ENCODE measurements at regions not wholly inside any gene's neighbourhood (a gene's known extent, or its start where the extent isn't known, plus 50 kb on each side); places are given as distances from the start of the nearest gene placed in this dataset.

DNA sequence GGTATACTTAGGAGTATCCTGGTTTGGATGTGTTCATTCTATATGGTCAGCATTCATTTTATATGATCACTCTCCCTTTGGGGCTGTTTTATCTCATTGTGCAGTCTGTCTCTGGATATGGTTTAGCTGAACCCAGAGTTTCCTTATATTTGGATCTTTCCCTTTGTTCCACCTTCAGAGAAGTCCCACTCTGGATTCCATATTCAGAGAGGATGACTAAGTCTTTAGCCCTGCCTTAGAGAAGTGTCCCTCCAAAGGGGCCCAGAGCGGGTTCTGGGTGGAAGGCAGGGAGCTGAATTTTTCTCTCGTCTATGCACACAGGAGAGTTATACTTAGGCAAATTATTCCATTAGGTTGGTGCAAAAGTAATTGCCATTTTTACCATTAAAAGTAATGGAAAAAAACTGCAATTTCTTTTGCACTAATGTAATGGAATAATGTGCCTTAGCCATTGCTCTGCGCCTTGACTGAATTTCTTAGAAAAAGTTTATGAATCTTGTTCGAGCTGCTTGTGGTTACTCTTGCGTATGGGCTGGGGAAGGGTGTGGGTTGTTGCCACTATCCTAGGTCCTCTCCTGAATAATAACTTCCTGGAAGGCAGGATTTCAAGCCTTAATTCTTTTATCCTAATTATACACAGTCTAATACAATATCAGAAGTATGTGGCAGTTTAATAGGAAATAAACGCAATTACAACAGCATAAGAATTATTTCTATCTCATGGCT is 74.2 kb upstream of the MTPN start:
- in situ Hi-C loops (cut with HindIII; ENCODE audit: low sequenced_read_pairs), result no loop called here

DNA sequence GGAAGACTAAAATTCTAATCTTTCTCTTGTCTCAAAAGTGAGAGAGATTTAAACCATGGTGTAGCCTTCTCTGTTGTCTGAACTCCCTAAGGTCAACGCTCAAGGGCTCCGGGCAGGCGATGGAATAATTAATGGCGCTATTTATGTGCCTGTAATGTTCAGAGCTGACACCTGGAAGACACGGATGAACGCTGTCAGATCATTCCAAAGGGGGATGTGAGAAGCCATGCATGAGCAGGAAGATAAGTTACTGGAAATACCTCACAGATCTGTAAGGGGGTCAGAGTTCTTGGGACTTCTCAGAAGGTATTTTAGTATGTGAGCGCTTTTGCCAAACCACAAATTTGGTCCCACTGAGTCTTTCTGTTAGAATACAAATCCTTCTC is 73.3 kb upstream of the MTPN start:
- in situ Hi-C loops (cut with HindIII; ENCODE audit: low sequenced_read_pairs), result no loop called here

DNA sequence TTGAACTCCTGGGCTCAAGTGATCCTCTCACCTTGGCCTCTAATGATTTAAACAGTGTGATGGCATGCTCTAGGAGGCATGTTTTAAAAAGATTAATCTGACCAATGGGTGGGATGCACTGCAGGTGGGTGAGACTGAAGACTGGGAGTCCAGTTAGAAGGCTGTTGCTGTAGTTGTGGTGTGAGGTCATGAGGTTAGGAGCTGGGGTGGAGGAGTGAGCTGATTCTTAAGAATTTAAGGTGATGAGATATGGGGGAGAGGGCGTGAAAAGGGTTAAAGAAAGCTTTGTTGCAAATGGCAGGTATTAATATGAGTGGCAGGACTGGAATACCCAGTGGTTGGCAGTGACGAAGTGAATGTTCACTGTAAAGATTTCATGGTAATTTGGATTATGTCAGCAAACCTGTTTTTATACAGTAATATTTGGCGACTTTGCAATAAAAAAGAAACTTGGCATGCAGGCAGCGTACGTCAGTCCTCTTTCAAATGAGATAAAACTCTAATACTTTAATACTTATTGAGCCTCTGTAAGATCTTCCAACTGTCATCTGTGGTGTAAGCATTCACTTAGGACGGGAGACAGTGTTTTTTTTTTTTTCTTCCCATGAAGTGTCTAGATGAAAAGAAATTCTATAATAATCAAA is 72.8 kb upstream of the MTPN start:
- in situ Hi-C loops (cut with HindIII; ENCODE audit: low sequenced_read_pairs), result no loop called here

DNA sequence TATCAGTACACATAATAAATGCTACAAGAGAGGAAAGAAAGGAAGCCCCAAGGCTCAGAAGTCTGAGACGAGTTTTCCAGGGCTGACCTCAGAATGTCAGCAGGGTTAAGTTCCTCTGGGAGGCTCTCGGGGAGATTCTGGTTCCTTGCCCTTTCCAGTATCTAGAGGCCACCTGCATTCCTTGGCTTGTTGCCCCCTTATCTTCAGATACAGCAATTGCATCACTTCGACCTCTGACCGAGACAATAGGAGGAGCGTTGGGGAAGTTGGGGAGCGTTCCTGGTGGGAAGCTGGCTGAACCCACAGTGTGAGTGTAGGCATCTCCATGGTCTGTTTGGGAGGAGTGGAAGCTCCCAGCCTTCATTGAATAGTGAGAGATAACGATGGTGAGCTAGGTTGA is 72.0 kb upstream of the MTPN start:
- in situ Hi-C loops (cut with HindIII; ENCODE audit: low sequenced_read_pairs), result no loop called here

DNA sequence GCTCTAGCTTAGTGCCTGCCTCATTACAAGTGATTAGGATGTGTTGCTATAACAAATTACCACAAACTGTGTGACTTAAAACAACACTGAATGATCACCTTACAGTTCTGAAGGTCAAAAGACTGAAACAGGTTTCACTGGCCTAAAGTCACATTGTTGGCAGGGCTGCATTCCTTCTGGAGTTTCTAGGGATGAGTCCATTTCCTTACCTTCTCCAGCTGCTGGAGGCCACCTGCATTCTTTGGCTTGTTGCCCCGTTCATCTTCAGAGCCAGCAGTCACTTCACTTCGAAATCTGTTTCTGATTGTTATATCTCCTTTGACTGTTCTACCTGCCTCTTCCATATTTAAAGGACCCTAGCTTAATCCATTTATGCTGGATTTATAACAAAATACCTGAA is 69.4 kb upstream of the MTPN start:
- in situ Hi-C loops (cut with HindIII; ENCODE audit: low sequenced_read_pairs), result no loop called here

DNA sequence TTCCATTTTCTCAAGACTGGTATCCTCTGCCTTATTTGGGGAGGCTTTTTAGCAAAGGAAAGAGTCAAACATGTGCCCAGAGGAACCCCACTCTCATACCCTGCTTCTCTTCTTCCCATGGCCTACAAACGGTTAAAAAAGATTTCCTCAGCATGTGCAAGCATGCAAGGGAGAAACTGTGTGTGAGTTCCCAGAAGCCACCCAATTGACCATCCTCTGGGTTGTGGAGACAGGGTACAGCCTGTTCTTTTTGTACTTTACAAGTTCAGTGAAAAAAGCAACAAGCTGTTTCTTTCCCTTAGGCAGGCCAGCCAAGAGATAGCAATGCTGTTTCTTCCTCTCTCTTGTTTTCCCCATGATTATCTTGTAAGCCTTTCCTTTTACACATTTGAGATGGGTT is 68.8 kb upstream of the MTPN start:
- in situ Hi-C loops (cut with HindIII; ENCODE audit: low sequenced_read_pairs), result no loop called here

DNA sequence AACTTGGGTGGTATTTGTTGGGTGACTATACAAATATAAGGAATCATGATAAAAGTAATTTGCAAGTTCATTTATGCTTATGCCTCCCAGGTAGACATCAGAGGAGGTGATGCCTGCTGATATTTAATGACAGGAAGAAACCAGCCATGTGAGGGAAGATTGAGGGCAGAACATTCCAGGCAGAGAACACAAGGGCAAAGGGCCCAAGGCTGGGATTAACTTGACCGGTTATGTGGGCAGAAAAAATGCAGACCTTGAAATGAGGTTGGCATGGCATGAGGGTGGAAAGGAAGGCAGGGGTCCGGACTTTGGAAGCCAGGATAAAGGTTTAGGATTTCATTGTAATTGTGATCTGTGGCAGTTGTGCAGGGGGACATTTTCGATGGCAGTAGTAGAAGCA is 68.0 kb upstream of the MTPN start:
- in situ Hi-C loops (cut with HindIII; ENCODE audit: low sequenced_read_pairs), result no loop called here

DNA sequence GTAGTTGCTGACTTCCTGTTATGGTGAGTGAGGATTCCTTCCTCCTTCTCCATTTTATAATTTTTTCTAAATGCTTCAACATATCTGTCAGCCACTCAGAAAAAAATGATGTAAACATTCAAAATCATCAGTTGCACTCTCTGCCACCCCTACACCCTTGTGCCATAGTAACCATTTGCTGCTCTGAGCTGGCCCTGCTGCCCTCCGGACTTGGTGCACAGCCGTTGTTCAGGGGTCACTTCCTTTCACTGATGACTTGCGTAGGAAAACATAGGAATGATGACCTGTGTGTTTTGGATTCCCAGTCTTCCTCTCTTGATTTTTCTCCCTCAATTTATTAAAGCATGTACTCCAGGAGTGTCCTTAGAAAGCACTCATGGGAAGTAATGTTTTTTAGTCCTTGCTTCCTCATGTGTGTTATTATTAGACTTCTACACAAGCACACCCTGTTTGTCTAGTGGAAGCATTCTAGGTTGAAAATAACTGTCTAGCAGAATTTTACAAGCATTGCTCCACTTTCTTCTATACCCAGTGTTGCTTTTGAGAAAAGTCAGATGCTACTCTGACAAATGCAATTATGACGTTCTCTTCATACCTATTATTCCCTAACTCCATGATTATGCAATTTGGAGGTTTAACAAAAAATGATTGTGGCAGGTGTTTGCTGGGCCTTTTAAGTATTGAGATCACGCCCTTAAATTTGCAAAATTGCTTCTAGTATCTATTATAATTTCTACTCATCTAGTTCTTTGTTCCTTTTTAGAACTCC is 62.6 kb upstream of the MTPN start:
- in situ Hi-C loops (cut with HindIII; ENCODE audit: low sequenced_read_pairs), result no loop called here

DNA sequence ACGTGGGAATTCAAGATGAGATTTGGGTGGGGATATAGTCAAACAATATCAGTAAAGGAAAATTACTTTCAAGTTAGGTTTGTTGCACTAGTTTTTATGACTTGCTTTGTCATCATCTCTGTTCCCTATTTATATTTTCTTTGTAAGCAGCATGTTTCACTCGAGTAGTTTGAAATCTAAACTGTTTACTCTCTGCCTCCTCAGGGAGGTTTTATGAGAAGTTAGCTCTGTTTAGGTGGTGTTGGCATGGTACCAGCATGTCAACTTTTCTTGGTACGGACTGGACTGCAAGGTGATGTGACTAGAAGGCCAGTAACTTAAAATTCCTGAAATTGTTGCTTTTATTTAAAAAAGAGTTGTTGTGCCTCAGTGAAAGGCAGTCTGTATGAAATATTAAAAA is 59.2 kb upstream of the MTPN start:
- in situ Hi-C loops (cut with HindIII; ENCODE audit: low sequenced_read_pairs), result no loop called here

DNA sequence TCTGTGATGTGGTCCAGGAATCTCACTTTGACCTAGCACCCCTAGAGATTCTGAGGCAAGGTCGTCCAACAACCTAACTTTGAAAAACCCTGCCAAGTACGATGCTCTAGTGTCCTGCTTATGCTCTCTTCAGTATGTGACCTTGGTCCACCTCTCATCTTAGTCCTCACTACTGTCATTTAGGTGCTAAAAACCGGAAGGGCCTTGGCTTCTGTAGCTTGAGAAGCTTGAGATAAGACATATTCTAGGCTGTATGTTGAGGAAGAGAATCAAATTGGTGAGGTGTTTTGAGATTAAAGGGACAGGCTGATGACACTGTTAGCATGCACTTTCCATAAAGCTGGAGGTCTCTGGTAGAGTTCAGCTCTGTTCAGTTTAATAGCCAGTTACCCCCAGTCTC is 57.0 kb upstream of the MTPN start:
- in situ Hi-C loops (cut with HindIII; ENCODE audit: low sequenced_read_pairs), result no loop called here

DNA sequence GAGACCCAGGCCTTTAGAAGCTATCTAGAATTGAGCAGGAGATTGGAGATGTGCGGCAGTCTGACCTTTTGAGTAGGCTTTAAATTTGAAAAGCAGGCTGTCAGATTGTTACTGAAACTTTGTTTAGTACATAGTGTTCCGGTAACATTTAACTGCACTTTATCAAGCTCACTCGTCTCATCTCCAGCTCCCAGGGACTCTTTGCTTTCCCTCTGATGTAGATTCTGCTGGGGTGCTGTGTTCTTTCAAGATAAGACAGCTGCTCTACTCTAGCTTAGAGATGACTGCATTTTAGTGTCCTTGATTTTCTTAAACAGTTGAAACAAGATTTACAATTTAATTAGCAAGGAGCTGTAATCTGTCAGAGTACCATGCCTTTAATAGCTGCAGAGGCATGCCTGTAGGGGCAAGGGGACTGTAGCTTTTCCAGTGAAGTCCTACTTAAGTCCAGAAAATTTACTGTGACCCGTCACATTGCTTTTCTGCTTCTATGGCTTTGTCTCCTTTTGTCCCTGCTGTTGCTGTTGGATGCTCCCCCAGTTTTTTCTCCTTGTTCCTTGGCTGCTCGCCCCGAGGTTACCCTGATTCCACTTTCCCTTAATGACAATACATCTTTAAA is 56.4 kb upstream of the MTPN start:
- in situ Hi-C loops (cut with HindIII; ENCODE audit: low sequenced_read_pairs), result no loop called here

DNA sequence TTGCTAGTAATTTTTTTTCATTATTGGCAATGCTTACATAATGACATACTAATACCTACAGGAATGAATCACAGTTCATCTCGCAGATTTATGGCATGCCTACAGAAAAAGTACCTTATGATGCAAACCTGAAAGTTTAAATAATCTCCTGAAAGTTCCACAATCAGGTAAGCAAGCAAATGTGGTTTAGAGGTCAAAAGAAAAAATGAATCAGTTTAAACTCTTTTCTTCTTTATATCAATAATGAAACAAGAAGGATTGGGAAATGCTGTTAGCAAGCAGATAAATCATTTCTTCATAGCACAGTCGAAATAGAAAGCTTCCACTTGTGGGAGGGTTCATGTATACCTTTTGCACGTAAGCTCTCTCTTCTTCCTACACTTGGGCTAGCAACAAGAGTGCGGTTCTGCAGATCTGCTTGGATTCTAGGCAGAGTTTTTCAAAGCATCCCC is 53.7 kb upstream of the MTPN start:
- in situ Hi-C loops (cut with HindIII; ENCODE audit: low sequenced_read_pairs), result no loop called here

DNA sequence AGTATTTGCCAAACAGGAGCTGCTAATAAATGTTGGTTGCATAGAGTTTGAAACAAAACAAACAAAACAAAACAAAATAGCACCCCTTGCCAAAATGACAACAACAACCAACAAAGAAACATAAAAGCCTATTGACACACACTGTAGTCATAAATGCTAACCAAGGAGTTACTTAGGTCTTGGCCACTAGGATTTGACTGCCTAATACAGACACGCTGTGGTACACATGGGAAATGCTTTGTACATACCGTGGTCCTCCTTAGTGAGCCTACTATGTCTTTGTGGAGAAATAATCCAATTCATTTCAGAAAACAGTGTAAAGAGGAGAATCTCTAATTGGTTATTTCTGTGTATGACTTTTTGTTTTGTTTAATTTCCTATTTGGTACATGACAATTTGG is 53.2 kb upstream of the MTPN start:
- in situ Hi-C loops (cut with HindIII; ENCODE audit: low sequenced_read_pairs), result no loop called here

DNA sequence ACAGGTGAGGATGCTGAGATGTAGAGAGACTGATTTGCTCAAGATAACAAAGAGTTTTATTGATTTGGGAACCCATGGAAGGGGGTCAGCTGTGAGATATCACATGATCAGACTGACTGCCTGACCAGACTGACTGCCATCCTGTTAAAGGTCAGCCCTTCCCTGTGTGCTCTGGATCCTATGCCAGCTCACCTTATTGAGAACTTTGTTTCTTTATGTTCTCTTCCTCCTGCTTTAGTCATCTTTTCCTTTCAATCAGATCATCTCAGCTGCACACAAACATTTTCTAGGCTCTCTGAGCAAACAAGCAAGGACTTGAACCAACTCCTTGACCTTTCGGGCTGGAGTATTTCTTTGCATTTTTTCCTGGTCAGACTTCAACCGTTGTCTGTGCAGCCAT is 50.0 kb upstream of the MTPN start:
- in situ Hi-C loops (cut with HindIII; ENCODE audit: low sequenced_read_pairs), result no loop called here
